ENCODE measurements at regions not wholly inside any gene's neighbourhood (a gene's known extent, or its start where the extent isn't known, plus 50 kb on each side); places are given as distances from the start of the nearest gene placed in this dataset.
A peak's percentile ranks its signal among the peaks of the same experiment; 100 is the strongest.

- TF ChIP-seq ZNF398 (tag by site-specific recombination; IDR thresholded peaks at IDR 0.05) (no peak), ZNF132 (tag by site-specific recombination; IDR thresholded peaks at IDR 0.05; ENCODE audit: borderline replicate concordance) (no peak), ZNF324 (tag by site-specific recombination; IDR thresholded peaks at IDR 0.05) (no peak), ZBTB8A (tag by site-specific recombination; IDR thresholded peaks at IDR 0.05) (no peak)
Observed at GRCh38 chr15:97648728-97649127, 311.8 kb upstream of the ARRDC4 start (continued).

GRCh38 chr15:97652041-97652440 is 308.5 kb upstream of the ARRDC4 start:
- POLR2A ChIA-PET: no interaction called here
- Histone ChIP-seq H3K4me3 (ENCODE audit: low read depth, low read length) (no peak overlapping the region), H3K9me3 (ENCODE audit: control insufficient read depth, insufficient read depth, low read depth, low read length) (no peaks in the 10 kb centered on the region), H3K4me1 (ENCODE audit: control insufficient read depth, insufficient read depth, low read length) (peaks cover 12% of the 10 kb centered on the region), H3K36me3 (ENCODE audit: control insufficient read depth in 2 of 2, insufficient read depth in 1 of 2, low read length in 2 of 2) (no peaks in the 10 kb centered on the region), H3K27ac (ENCODE audit: extremely low read depth, low read depth, low read length) (no peak overlapping the region)
- CTCF ChIA-PET: no interaction called here
- TF ChIP-seq ZNF350 (tag by site-specific recombination; IDR thresholded peaks at IDR 0.05) (no peak), ZNF324 (tag by site-specific recombination; IDR thresholded peaks at IDR 0.05) (no peak), CTCF (tag by site-specific recombination; IDR thresholded peaks at IDR 0.05) (no peak), ZNF791 (tag by site-specific recombination; IDR thresholded peaks at IDR 0.05) (no peak), HOXA7 (CRISPR knock-in tag; IDR thresholded peaks at IDR 0.05; ENCODE audit: borderline replicate concordance) (no peak), ZNF133 (tag by site-specific recombination; IDR thresholded peaks at IDR 0.05) (no peak), GLIS1 (tag by site-specific recombination; IDR thresholded peaks at IDR 0.05) (no peak), ZNF223 (tag by site-specific recombination; IDR thresholded peaks at IDR 0.05) (no peak), ZSCAN16 (tag by site-specific recombination; IDR thresholded peaks at IDR 0.05) (no peak), ZNF555 (tag by site-specific recombination; conservative IDR thresholded peaks at IDR 0.05) (no peak), HOXD13 (CRISPR knock-in tag; IDR thresholded peaks at IDR 0.05; ENCODE audit: borderline replicate concordance) (no peak), ZNF10 (tag by site-specific recombination; IDR thresholded peaks at IDR 0.05) (no peak), ZBTB6 (tag by site-specific recombination; IDR thresholded peaks at IDR 0.05) (no peak), ZNF558 (tag by site-specific recombination; IDR thresholded peaks at IDR 0.05) (no peak)

- ChIA-PET CTCF (no interaction called here), POLR2A (no interaction called here)
- peaks cover 12% of the 10 kb centered on the region for H3K4me1 ChIP-seq (ENCODE audit: control insufficient read depth, insufficient read depth, low read length)
- no peaks in the 10 kb centered on the region for H3K9me3 ChIP-seq (ENCODE audit: control insufficient read depth, insufficient read depth, low read depth, low read length)
- no peaks in the 10 kb centered on the region for H3K36me3 ChIP-seq (ENCODE audit: control insufficient read depth in 2 of 2, insufficient read depth in 1 of 2, low read length in 2 of 2)
- H3K4me3 ChIP-seq (ENCODE audit: low read depth, low read length): peak overlapping the region; percentile 30
- peak overlapping the region; percentile 29; the same call in 1 of the 2 replicates for H3K27ac ChIP-seq (ENCODE audit: extremely low read depth, low read depth, low read length)
- TF ChIP-seq ZBTB48 (tag by site-specific recombination; IDR thresholded peaks at IDR 0.05): peak; percentile 42; the same call in 1 of the 2 replicates
- TF ChIP-seq ZSCAN5A (tag by site-specific recombination; IDR thresholded peaks at IDR 0.05): no peak
- no peak for TF ChIP-seq ZSCAN18 (tag by site-specific recombination; IDR thresholded peaks at IDR 0.05)
- 0 out of 2 replicates have a peak, but pooled peaks have one; percentile 64 for TF ChIP-seq ZFP37 (tag by site-specific recombination; IDR thresholded peaks at IDR 0.05)
- TF ChIP-seq ZNF155 (tag by site-specific recombination; IDR thresholded peaks at IDR 0.05): no peak
- peak; percentile 33 for TF ChIP-seq ZBTB26 (tag by site-specific recombination; optimal IDR thresholded peaks at IDR 0.05)
- TF ChIP-seq ZNF37A (tag by site-specific recombination; IDR thresholded peaks at IDR 0.05): no peak
- no peak for TF ChIP-seq ZBTB20 (tag by site-specific recombination; IDR thresholded peaks at IDR 0.05)
- TF ChIP-seq ZNF335 (tag by site-specific recombination; conservative IDR thresholded peaks at IDR 0.05): peak; percentile 44; the same call in 1 of the 2 replicates
- no peak for TF ChIP-seq SETDB1 (IDR thresholded peaks at IDR 0.05; ENCODE audit: insufficient read length, low read length)
Observed at GRCh38 chr15:97652700-97653167, 307.8 kb upstream of the ARRDC4 start.

Measured in HEK293 (cell line).